AG04450 (cell line): ENCODE measurements at regions not wholly inside any gene's neighbourhood (a gene's known extent, or its start where the extent isn't known, plus 50 kb on each side); places are given as distances from the start of the nearest gene placed in this dataset.

Experiments
- CTCF ChIA-PET: fragments of 300-600, 350-600 bp; formaldehyde crosslinking; extraction: SDS; loops from one replicate; lab custom pipeline; 2022; ENCODE audit warnings: antibody characterized with exemption, inconsistent platforms; lab: Charles Lee
- POLR2A ChIA-PET: fragments of 350-600 bp; formaldehyde crosslinking; extraction: SDS; loops from one replicate; lab custom pipeline; 2021; ENCODE audit warnings: antibody characterized with exemption, inconsistent platforms; lab: Yijun Ruan, JAX
- DNase-seq: peaks from one replicate; pipeline ENCODE4 v3.0.0-alpha.2; 2011; ENCODE audit warnings: low read depth, low spot score
- H3K27ac ChIP-seq: one replicate; pipeline ENCODE4 v1.5.1; 2012; ENCODE audit warnings: low read depth, low read length, control low read depth
- H3K27me3 ChIP-seq: one replicate; pipeline ENCODE4 v1.6.0; 2012; ENCODE audit warnings: low read length; ENCODE audit not compliant: control insufficient read depth, insufficient read depth
- H3K4me3 ChIP-seq: 2 replicates; pipeline ENCODE4 v1.5.1; 2011; ENCODE audit warnings: mild to moderate bottlenecking, low read depth, low read length, control low read depth
- H3K9me3 ChIP-seq: 2 replicates; pipeline ENCODE4 v1.5.1; 2012; ENCODE audit warnings: low read length; ENCODE audit not compliant: control insufficient read depth, insufficient read depth
- TF ChIP-seq, protein P1 (sequence below): IDR thresholded peaks from 2 replicates; pipeline ENCODE4 v1.5.1; 2011; ENCODE audit warnings: low read depth, low read length, control low read depth, inconsistent platforms

DNA sequence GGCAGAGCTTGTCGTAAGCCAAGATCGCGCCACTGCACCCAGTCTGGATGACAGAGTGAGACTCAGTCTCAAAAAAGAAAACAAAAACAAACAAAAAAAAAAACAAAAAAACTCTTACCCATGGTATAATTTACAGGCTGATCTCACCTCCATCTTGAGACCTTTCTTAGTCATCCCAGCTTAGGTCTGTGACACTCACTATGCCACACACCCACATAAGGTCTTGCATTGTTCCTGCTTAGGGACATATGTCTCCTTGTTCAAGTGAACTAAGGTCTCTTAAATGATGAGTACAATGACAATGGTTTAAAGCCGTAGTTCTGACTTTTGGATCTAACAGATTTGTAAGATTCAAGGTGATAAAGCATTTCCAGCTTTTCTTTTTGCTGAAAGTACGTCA, 360.2 kb upstream of the ARHGEF26 start:
- TF ChIP-seq, protein P1, sequence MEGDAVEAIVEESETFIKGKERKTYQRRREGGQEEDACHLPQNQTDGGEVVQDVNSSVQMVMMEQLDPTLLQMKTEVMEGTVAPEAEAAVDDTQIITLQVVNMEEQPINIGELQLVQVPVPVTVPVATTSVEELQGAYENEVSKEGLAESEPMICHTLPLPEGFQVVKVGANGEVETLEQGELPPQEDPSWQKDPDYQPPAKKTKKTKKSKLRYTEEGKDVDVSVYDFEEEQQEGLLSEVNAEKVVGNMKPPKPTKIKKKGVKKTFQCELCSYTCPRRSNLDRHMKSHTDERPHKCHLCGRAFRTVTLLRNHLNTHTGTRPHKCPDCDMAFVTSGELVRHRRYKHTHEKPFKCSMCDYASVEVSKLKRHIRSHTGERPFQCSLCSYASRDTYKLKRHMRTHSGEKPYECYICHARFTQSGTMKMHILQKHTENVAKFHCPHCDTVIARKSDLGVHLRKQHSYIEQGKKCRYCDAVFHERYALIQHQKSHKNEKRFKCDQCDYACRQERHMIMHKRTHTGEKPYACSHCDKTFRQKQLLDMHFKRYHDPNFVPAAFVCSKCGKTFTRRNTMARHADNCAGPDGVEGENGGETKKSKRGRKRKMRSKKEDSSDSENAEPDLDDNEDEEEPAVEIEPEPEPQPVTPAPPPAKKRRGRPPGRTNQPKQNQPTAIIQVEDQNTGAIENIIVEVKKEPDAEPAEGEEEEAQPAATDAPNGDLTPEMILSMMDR, result no peak
- no peaks in the 10 kb centered on the region for H3K27me3 ChIP-seq
- CTCF ChIA-PET, result no interaction called here
- POLR2A ChIA-PET, result no interaction called here
- H3K9me3 ChIP-seq, result no peaks in the 10 kb centered on the region
- DNase-seq, result no peak
- H3K4me3 ChIP-seq, result no peak overlapping the region
- no peak overlapping the region for H3K27ac ChIP-seq

DNA sequence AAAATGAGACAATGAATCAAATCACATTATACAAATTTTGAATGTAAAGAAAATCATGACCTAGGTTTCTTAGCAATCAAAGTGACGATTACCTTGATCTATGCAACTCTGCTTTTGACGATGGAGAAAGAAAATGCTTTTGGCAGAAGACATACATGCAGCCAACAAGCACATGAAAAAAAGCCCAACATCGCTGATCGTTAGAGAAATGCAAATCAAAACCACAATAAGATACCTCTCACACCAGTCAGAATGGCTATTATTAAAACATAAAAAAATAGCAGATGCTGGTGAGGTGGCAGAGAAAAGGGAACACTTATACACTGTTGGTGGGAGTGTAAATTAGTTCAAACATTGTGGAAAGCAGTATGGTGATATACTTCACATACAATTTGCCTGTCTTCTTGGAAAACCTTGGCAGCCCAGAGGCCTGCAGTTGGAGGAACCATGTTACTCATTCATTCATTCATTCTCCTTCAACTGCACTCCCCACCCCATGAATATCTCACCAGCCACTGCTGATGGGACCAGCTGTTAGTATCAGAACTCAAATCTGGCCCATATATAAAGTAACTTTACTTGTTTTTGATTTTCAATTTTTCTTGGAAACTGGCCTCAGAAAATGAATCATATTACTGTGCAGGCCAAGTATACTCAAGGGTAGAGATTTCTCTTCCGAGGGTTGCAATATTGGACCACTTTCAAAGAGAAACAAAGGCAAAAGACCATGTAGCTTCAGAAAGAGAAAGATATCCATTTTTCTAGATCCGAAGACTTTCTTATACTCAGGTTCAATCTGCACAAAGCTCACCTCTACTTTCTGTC, 358.6 kb upstream of the ARHGEF26 start:
- no peak for DNase-seq
- ChIA-PET CTCF (interaction anchor here (1.4 to 1.9 kb wide), 2 partner anchors 720 to 737 kb away, joined by 4 to 7 read pairs; no protein-coding TSS in a partner anchor), POLR2A (no interaction called here)
- Histone ChIP-seq H3K27ac (no peak overlapping the region), H3K4me3 (no peak overlapping the region), H3K9me3 (no peaks in the 10 kb centered on the region), H3K27me3 (no peaks in the 10 kb centered on the region)
- TF ChIP-seq, protein P1, result no peak

DNA sequence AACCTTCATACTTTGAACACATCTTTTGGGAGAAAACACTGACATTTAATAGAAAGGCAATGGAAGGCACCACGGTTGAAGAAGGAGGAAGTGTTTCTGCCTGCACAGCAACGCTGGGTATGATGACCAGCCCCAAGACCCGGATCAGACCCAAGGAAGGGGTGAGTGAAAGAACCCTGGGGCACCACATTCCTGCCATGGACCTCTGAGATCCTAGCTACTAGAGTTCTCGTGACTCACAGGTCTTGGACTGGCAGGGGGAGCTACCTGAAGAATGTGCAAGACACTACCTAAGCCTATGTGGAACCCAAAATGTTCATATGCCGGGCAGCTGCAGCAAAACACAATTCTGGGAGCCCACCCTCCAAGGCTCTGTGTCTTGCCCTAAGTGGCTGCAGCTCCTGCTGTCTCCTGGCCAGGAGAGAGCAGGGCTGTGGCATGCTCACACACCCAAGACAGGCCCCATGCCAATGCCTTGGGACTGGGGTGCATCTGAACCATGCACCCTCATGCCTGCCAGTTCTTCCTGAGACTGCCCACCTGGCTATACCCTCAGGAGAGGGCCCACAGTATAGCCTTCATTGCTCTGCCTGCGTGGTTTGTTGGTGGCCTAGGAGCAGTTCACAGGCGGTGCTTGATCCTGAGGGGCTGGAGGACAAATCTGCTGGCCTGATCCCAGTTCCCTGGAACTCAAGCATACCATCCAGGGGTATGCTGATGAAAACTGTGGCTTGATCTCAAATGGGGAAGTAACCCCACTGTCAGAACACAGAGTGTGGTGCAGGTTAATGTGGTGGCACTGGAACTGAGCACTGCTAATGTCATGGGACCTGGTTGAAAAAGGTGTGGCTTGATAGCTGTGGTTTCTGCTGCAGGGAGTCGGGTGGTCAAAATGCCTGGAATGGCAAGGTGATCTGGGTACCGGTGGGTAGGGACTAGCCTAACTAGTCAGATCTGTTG, 353.3 kb upstream of the ARHGEF26 start:
- ChIA-PET POLR2A (no interaction called here), CTCF (interaction anchor here (0.5 to 3.7 kb wide), 9 partner anchors 10 to 742 kb away, joined by 3 to 30 read pairs (median 4); partner anchors contain the start of gene RAP2B)
- Histone ChIP-seq H3K27me3 (no peaks in the 10 kb centered on the region), H3K9me3 (no peaks in the 10 kb centered on the region), H3K27ac (no peak overlapping the region), H3K4me3 (no peak overlapping the region)
- TF ChIP-seq, protein P1, result no peak
- no peak for DNase-seq

DNA sequence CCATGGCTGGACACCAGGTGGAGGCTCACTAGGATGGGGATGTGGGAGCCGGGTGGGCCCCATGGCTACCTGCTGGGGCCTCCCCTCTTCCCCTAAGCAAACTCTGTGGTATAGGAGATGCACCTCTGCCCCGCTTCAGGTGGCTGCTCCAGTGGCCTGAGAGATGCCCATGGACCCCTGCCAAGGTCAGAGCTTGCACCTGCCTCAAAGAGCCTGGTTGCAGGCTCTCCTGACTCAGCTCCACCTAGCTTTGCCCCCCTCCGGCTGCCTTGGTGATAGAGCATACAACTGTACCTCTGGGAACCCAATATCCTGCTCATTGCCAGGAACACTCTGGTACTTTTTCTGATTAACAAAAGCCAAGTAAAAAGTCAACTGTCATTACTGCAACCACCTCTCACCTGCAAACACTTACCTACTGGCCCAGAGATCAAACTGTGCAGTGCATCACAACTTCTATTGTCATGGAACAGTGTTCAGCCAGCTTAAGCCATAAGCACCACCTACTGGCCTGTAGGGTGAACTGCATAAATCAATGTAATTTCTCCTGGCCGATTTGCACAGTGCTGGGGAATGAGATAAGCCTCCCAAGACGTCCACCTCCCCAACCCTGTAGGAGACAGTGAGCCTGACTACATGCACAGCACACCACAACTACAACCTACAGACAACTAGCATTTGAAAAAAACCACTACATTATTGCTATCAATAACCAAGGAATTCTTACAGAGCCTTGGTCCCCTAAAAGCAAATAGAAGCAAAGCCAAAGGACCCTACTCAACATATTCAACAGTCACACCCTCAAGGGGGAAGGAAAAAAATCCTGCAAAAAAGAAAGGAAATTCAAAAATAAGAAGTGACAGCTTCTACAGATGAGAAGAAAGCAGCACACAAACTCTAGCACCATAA, 352.4 kb upstream of the ARHGEF26 start:
- no peak overlapping the region for H3K4me3 ChIP-seq
- TF ChIP-seq, protein P1, result peak; percentile 85
- H3K9me3 ChIP-seq, result no peaks in the 10 kb centered on the region
- DNase-seq, result peak; percentile 20
- no peaks in the 10 kb centered on the region for H3K27me3 ChIP-seq
- POLR2A ChIA-PET, result no interaction called here
- CTCF ChIA-PET, result interaction anchor here (0.5 to 3.7 kb wide), 14 partner anchors 11 to 743 kb away, joined by 3 to 30 read pairs (median 4); partner anchors contain the start of gene RAP2B
- H3K27ac ChIP-seq, result no peak overlapping the region
